COR-L47 (cell line): ENCODE measurements at regions not wholly inside any gene's neighbourhood (a gene's known extent, or its start where the extent isn't known, plus 50 kb on each side); places are given as distances from the start of the nearest gene placed in this dataset.

Source experiments
- DNase-seq: peaks from one replicate; lab custom pipeline; 2025; lab: John Stamatoyannopoulos, UW

- no peak for DNase-seq
These were observed 163.9 kb upstream of the CLINT1 start for GRCh38 chr5:158022837-158023236.

- no peak for DNase-seq
These were observed 163.4 kb upstream of the CLINT1 start for GRCh38 chr5:158022393-158022792.

- no peak for DNase-seq
These were observed 161.8 kb upstream of the CLINT1 start for GRCh38 chr5:158020555-158021418.

GRCh38 chr5:158017469-158017868 is 158.5 kb upstream of the CLINT1 start:
- no peak for DNase-seq

GRCh38 chr5:158014372-158014771 is 155.4 kb upstream of the CLINT1 start:
- DNase-seq = no peak

GRCh38 chr5:158013939-158014338 is 155.0 kb upstream of the CLINT1 start:
- no peak for DNase-seq

- no peak for DNase-seq
These were observed 154.4 kb upstream of the CLINT1 start for GRCh38 chr5:158013303-158013702.

GRCh38 chr5:158011422-158011821 is 152.5 kb upstream of the CLINT1 start:
- DNase-seq = no peak

GRCh38 chr5:158010831-158011230 is 151.9 kb upstream of the CLINT1 start:
- no peak for DNase-seq

- DNase-seq = no peak
These were observed 148.4 kb upstream of the CLINT1 start for GRCh38 chr5:158007336-158007735.

- DNase-seq = no peak
These were observed 140.8 kb upstream of the CLINT1 start for GRCh38 chr5:157999696-158000095.

- DNase-seq = no peak
These were observed 139.1 kb upstream of the CLINT1 start for GRCh38 chr5:157997991-157998504.

- peak; percentile 23 for DNase-seq
These were observed 136.1 kb upstream of the CLINT1 start for GRCh38 chr5:157994906-157995519.

- DNase-seq = no peak
These were observed 135.2 kb upstream of the CLINT1 start for GRCh38 chr5:157993986-157994691.

- no peak for DNase-seq
These were observed 134.3 kb upstream of the CLINT1 start for GRCh38 chr5:157993201-157993600.

- DNase-seq = no peak
These were observed 131.7 kb upstream of the CLINT1 start for GRCh38 chr5:157990583-157991181.

- no peak for DNase-seq
These were observed 130.4 kb upstream of the CLINT1 start for GRCh38 chr5:157989296-157989695.

GRCh38 chr5:157987259-157987658 is 128.3 kb upstream of the CLINT1 start:
- DNase-seq = no peak

GRCh38 chr5:157986431-157986990 is 127.6 kb upstream of the CLINT1 start:
- DNase-seq = no peak

GRCh38 chr5:157984611-157985010 is 125.7 kb upstream of the CLINT1 start:
- no peak for DNase-seq

- no peak for DNase-seq
These were observed 125.1 kb upstream of the CLINT1 start for GRCh38 chr5:157983906-157984551.
